ENCODE measurements at regions not wholly inside any gene's neighbourhood (a gene's known extent, or its start where the extent isn't known, plus 50 kb on each side); places are given as distances from the start of the nearest gene placed in this dataset.

GRCh38 chr22:48753752-48754517 is 1073.7 kb downstream of the BRD1 start:
- no peak for DNase-seq (ENCODE audit: low spot score)
- H3K27ac Mint-ChIP-seq = no peak overlapping the region

GRCh38 chr22:48753381-48753730 is 1074.3 kb downstream of the BRD1 start:
- ATAC-seq = no peak
- DNase-seq (ENCODE audit: low spot score) = no peak
- Mint-ChIP-seq H3K27ac (no peak overlapping the region), H3K36me3 (ENCODE audit: low read depth) (no peaks in the 10 kb centered on the region; the same call in 2 of the 3 replicates), H3K4me3 (no peak overlapping the region), H3K27me3 (ENCODE audit: insufficient read depth, low read depth, poor library complexity) (peaks cover 4% of the 10 kb centered on the region), H3K4me1 (no peaks in the 10 kb centered on the region; the same call in 2 of the 3 replicates), H3K9me3 (no peaks in the 10 kb centered on the region; the same call in 2 of the 3 replicates)
- Histone ChIP-seq H3K36me3 (ENCODE audit: insufficient read depth) (no peaks in the 10 kb centered on the region), H3K4me1 (ENCODE audit: insufficient read depth) (no peaks in the 10 kb centered on the region), H3F3A (replicated peaks; ENCODE audit: low read depth) (no peaks in the 10 kb centered on the region), H2AFZ (no peak overlapping the region), H3K9me2 (ENCODE audit: insufficient read depth) (no peaks in the 10 kb centered on the region), H3K4me3 (no peak overlapping the region), H4K20me1 (replicated peaks; ENCODE audit: insufficient read depth) (no peaks in the 10 kb centered on the region), H3K27ac (ENCODE audit: low read depth) (no peak overlapping the region), H3K79me2 (replicated peaks; ENCODE audit: insufficient read depth) (no peaks in the 10 kb centered on the region), H3K27me3 (ENCODE audit: insufficient read depth) (no peaks in the 10 kb centered on the region), H3K4me2 (no peak overlapping the region)
- TF ChIP-seq NANOG (IDR thresholded peaks at IDR 0.05; ENCODE audit: borderline replicate concordance) (no peak), ETS1 (IDR thresholded peaks at IDR 0.05) (no peak), EZH2phosphoT487 (IDR thresholded peaks at IDR 0.05; ENCODE audit: unreplicated experiment) (no peak), CREB1 (CRISPR knock-in tag; IDR thresholded peaks at IDR 0.05; ENCODE audit: low read depth) (no peak), EZH2 (IDR thresholded peaks at IDR 0.05; ENCODE audit: low read depth, unreplicated experiment) (no peak), CTCF (conservative IDR thresholded peaks at IDR 0.05; ENCODE audit: low read depth in 2 of 2) (no peak)

More at GRCh38 chr22:48753752-48754517, 1073.7 kb downstream of the BRD1 start:
- Histone ChIP-seq H3K4me3 (no peak overlapping the region), H3K79me2 (replicated peaks; ENCODE audit: insufficient read depth) (no peaks in the 10 kb centered on the region), H3K27me3 (ENCODE audit: insufficient read depth) (no peaks in the 10 kb centered on the region), H2AFZ (no peak overlapping the region), H3K36me3 (ENCODE audit: insufficient read depth) (no peaks in the 10 kb centered on the region), H3K27ac (ENCODE audit: low read depth) (no peak overlapping the region), H3K4me2 (no peak overlapping the region), H3K4me1 (ENCODE audit: insufficient read depth) (no peaks in the 10 kb centered on the region), H3K9me2 (ENCODE audit: insufficient read depth) (no peaks in the 10 kb centered on the region), H4K20me1 (replicated peaks; ENCODE audit: insufficient read depth) (no peaks in the 10 kb centered on the region), H3F3A (replicated peaks; ENCODE audit: low read depth) (no peaks in the 10 kb centered on the region)
- no peak for TF ChIP-seq CREB1 (CRISPR knock-in tag; IDR thresholded peaks at IDR 0.05; ENCODE audit: low read depth)
- TF ChIP-seq NANOG (IDR thresholded peaks at IDR 0.05; ENCODE audit: borderline replicate concordance) = no peak
- no peak for TF ChIP-seq POLR2AphosphoS5 (IDR thresholded peaks at IDR 0.05; ENCODE audit: low read depth)
- TF ChIP-seq STAT1 (IDR thresholded peaks at IDR 0.05; ENCODE audit: unreplicated experiment) = no peak
- TF ChIP-seq REST (IDR thresholded peaks at IDR 0.05; ENCODE audit: unreplicated experiment) = no peak
- H3K27me3 Mint-ChIP-seq (ENCODE audit: insufficient read depth, low read depth, poor library complexity) = peaks cover 4% of the 10 kb centered on the region
- H3K36me3 Mint-ChIP-seq (ENCODE audit: low read depth) = no peaks in the 10 kb centered on the region; the same call in 2 of the 3 replicates
- no peaks in the 10 kb centered on the region; the same call in 2 of the 3 replicates for H3K4me1 Mint-ChIP-seq
- no peak for ATAC-seq
- no peak overlapping the region for H3K4me3 Mint-ChIP-seq
- H3K9me3 Mint-ChIP-seq = no peaks in the 10 kb centered on the region; the same call in 2 of the 3 replicates

Data from GM23338 (cell line).